Colonic mucosa (tissue), 4 donors: ENCODE measurements at regions not wholly inside any gene's neighbourhood (a gene's known extent, or its start where the extent isn't known, plus 50 kb on each side); places are given as distances from the start of the nearest gene placed in this dataset.

ENCODE experiments used
- DNase-seq: peaks from one replicate; pipeline ENCODE4 v3.0.0-alpha.2; 2020
- H3K27ac ChIP-seq: fragments of 200-600 bp; one replicate; pipeline ENCODE4 v1.8.0; 2021
- H3K27me3 ChIP-seq: fragments of 200-600 bp; one replicate; pipeline ENCODE4 v1.8.0; 2021
- H3K36me3 ChIP-seq: fragments of 200-600 bp; one replicate; pipeline ENCODE4 v1.8.0; 2021
- H3K4me1 ChIP-seq: fragments of 200-600 bp; one replicate; pipeline ENCODE4 v1.8.0; 2021; ENCODE audit warnings: mild to moderate bottlenecking
- H3K4me3 ChIP-seq: fragments of 200-600 bp; one replicate; pipeline ENCODE4 v1.8.0; 2021
- H3K9ac ChIP-seq, 2 donors: one replicate each; pipeline ENCODE4 v1.7.0; 2013; ENCODE audit warnings: control low read depth in 2 of 2, low read depth in 2 of 2, low read length in 2 of 2
- H3K9me3 ChIP-seq: fragments of 200-600 bp; one replicate; pipeline ENCODE4 v1.8.0; 2021
- intact Hi-C: fragments of 100-400 bp; cut with DNase I; formaldehyde crosslinking; loops from one replicate; pipeline ENCODE4 v1.14.1; 2022
- TF ChIP-seq, protein P1 (sequence below): fragments of 200-600 bp; IDR thresholded peaks from one replicate; pipeline ENCODE4 v1.8.0; 2022; ENCODE audit warnings: antibody characterized with exemption, mild to moderate bottlenecking
- donor health status: healthy.
- donor health status: DM: no; HTN: no; CAD: no.
- donor health status: DM: no; HTN: no; CAD: no.

DNA sequence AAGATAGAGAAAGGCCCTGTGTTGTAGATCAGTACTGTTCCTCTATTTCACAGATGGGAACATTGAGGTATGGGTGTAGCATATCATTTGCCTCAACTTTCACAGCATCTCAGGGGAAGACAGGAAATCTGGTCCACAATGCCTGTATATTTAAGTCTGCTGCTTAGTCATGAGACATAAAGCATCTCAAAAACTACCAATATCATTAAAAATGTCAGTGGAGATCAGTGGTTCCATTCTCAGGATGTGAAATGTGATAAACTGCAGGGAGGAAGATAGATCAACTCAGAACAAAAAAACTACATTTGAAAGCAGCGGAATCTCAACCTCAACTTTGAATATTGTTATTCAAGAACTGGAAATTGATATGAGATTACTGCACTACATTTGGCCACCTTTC lies 192.9 kb upstream of the PREP start:
- H3K4me1 ChIP-seq: no peaks in the 10 kb centered on the region
- DNase-seq: no peak
- no peak overlapping the region for H3K9ac ChIP-seq
- H3K4me3 ChIP-seq: no peak overlapping the region
- no peaks in the 10 kb centered on the region for H3K27me3 ChIP-seq
- H3K27ac ChIP-seq: no peak overlapping the region
- TF ChIP-seq, protein P1, sequence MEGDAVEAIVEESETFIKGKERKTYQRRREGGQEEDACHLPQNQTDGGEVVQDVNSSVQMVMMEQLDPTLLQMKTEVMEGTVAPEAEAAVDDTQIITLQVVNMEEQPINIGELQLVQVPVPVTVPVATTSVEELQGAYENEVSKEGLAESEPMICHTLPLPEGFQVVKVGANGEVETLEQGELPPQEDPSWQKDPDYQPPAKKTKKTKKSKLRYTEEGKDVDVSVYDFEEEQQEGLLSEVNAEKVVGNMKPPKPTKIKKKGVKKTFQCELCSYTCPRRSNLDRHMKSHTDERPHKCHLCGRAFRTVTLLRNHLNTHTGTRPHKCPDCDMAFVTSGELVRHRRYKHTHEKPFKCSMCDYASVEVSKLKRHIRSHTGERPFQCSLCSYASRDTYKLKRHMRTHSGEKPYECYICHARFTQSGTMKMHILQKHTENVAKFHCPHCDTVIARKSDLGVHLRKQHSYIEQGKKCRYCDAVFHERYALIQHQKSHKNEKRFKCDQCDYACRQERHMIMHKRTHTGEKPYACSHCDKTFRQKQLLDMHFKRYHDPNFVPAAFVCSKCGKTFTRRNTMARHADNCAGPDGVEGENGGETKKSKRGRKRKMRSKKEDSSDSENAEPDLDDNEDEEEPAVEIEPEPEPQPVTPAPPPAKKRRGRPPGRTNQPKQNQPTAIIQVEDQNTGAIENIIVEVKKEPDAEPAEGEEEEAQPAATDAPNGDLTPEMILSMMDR: no peak
- no peaks in the 10 kb centered on the region for H3K9me3 ChIP-seq
- no peaks in the 10 kb centered on the region for H3K36me3 ChIP-seq
- intact Hi-C loops: no loop called here

DNA sequence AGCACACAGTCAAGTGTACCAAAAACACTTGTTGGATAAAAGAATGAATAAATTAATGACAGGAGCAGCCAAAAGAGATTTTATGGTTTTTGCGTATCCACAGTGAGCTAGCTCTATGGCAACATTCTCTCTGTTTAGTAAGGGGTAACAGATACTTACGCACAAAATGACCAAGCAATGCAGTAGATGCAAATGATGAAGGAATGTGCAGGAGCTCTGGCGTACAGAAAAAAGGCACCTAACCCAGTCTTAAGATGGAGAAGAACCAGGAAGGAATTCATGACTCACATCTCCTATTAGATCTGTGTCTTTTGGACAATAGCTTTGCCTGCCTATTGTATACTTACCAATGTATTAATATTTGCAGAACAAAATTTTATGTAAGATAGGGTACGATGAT lies 191.9 kb upstream of the PREP start:
- H3K9me3 ChIP-seq: no peaks in the 10 kb centered on the region
- no peaks in the 10 kb centered on the region for H3K4me1 ChIP-seq
- intact Hi-C loops: no loop called here
- no peak overlapping the region for H3K4me3 ChIP-seq
- TF ChIP-seq, protein P1: no peak
- no peak overlapping the region for H3K27ac ChIP-seq
- no peak for DNase-seq
- no peaks in the 10 kb centered on the region for H3K36me3 ChIP-seq
- no peaks in the 10 kb centered on the region for H3K27me3 ChIP-seq
- no peak overlapping the region for H3K9ac ChIP-seq

DNA sequence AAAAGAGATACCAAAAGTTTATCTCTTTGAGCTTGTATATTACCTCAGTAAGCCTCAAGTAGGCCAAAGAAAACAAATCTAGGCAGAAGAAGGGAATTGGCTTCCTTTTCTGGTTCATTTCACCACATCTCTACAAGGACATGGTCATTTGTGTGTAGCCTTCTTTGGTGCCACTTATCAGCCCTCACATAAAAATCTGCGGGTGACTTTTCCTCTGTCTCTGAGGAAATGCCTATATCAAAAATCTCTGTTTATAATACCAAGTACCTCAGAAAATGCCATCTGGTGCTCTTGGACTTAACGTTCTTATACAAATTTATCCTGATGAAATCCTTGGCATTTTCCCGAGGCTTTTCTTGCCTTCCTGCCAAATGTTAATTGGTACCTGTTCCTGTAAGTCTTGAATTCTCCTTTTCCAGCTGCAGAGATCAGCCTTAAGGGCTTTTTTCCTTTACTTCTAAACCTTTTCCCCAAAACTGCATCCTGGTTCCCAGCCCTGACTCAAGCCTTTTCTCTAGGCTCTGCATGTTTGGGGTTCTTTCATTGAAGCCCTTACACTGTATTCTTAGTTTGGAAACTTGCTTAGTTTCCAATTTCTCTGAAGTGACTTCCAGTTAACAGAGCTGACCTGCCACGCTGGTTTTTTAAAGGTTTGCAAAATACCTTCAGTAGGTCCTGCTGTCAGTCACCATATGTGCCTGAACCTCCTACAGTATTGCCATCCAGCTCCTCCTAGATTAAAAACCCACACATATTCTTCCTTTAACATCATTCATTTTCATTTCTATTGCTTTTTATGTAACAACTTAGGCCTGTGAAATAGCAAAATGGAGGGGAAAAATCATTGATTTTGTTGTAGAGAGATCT lies 191.2 kb upstream of the PREP start:
- intact Hi-C loops: no loop called here
- H3K4me1 ChIP-seq: no peaks in the 10 kb centered on the region
- no peaks in the 10 kb centered on the region for H3K36me3 ChIP-seq
- H3K4me3 ChIP-seq: no peak overlapping the region
- H3K9ac ChIP-seq: no peak overlapping the region
- no peaks in the 10 kb centered on the region for H3K9me3 ChIP-seq
- H3K27me3 ChIP-seq: no peaks in the 10 kb centered on the region
- no peak for DNase-seq
- no peak overlapping the region for H3K27ac ChIP-seq
- TF ChIP-seq, protein P1: no peak

DNA sequence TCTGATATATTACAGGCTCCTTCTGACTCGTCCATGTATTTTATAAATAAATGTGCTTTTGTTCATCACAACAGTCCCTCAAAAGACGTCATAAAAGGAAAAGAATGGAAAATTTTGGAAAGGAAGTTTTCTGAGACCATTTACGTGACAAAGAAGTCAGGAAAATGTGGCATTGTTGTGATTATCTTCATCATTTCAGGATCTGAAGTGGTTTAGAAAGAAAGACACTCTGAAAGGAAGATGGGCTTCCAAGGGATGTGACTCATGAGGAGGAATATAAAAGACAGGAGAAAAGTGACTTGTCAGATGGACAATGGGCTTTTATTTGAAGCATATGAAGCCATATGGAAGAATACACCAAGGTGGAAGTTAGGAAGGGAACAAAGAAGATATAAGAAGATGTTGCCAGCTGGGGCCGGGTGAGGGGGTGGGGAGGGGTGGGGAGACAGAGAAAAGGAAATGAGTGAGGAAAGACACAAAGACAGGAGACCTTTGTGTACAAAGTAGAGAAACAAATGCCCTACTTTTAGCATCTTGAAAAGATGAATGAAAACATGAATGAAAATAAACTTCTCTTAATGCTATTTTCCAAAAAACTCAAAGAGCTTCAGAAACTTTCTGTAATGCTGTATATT lies 190.3 kb upstream of the PREP start:
- intact Hi-C loops: no loop called here
- Histone ChIP-seq H3K36me3 (no peaks in the 10 kb centered on the region), H3K9ac (no peak overlapping the region), H3K9me3 (no peaks in the 10 kb centered on the region), H3K4me1 (no peaks in the 10 kb centered on the region), H3K27me3 (no peaks in the 10 kb centered on the region), H3K27ac (no peak overlapping the region), H3K4me3 (no peak overlapping the region)
- DNase-seq: no peak
- TF ChIP-seq, protein P1: no peak

DNA sequence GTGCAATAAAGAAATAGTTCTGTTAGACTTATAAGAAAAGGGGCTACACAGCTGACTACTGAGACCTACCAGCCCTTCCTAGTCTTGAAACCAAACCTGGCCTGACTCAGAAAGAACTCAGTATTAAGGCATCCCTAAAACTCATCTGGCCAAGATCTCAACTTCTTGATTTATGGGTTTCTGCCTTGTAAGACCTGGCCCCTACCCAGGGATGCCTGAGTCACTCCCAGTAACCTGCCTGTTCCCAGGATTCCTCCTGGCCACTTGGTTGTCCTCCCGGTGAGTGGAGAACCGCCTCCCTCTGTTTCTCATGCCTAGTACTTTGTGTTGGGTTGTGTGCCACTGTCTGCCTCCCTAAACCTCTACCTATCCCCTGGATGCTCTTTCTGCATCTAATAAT lies 189.4 kb upstream of the PREP start:
- TF ChIP-seq, protein P1: no peak
- H3K9ac ChIP-seq: no peak overlapping the region
- no peaks in the 10 kb centered on the region for H3K9me3 ChIP-seq
- H3K27me3 ChIP-seq: no peaks in the 10 kb centered on the region
- H3K4me1 ChIP-seq: no peaks in the 10 kb centered on the region
- intact Hi-C loops: no loop called here
- no peaks in the 10 kb centered on the region for H3K36me3 ChIP-seq
- no peak overlapping the region for H3K27ac ChIP-seq
- no peak overlapping the region for H3K4me3 ChIP-seq
- DNase-seq: no peak
